GM21528 (cell line): ENCODE measurements at regions not wholly inside any gene's neighbourhood (a gene's known extent, or its start where the extent isn't known, plus 50 kb on each side); places are given as distances from the start of the nearest gene placed in this dataset.
"Not testable (repeated sequence)": the region's sequence is repeated elsewhere in the genome, so short reads cannot be mapped to it uniquely, and the experiment has no call there.

ENCODE experiments used
- ATAC-seq: cut with Tn5 transposase; IDR thresholded peaks from one replicate; pipeline ENCODE4 v1.9.1; 2021; ENCODE audit warnings: mild to moderate bottlenecking, moderate library complexity; ENCODE audit not compliant: unreplicated experiment, low FRiP score

- no peak for ATAC-seq
Measured at GRCh38 chr5:127210042-127210441, 80.6 kb upstream of the MEGF10 start.

DNA sequence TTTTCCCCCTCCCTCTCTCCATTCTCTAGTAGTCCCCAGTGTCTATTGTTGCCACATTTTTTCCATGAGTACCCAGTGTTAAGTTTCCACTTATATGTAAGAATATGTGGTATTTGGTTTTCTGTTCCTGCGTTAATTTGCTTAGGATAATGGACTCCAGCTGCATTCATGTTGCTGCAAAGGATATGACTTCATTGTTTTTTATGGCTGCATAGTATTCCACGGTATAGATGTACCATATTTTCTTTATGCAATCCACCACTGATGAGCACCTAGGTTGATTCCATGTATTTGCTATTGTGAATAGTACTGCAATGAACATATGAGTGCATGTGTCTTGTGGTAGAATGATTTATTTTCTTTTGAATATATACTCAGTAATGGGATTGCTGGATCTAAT lies 77.4 kb upstream of the MEGF10 start:
- ATAC-seq, result no peak

DNA sequence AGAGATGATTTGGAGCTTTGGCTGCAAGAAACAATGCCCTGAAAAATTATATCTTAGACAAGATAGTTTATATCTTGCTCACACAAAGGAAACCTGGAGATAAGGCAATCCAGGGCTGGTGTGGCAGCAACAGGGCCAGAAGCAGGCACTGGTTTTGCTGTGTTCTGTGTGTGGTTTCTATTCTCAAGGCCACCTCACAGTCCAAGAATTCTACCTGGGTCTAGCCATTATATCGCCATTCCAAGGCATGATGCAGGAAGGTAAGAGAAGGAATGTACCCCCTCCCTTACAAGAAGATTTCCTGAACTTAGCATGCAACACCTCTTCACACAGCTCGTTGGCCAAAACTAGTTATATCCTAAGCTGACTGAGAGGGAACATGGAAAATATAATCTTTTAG lies 74.5 kb upstream of the MEGF10 start:
- no peak for ATAC-seq

DNA sequence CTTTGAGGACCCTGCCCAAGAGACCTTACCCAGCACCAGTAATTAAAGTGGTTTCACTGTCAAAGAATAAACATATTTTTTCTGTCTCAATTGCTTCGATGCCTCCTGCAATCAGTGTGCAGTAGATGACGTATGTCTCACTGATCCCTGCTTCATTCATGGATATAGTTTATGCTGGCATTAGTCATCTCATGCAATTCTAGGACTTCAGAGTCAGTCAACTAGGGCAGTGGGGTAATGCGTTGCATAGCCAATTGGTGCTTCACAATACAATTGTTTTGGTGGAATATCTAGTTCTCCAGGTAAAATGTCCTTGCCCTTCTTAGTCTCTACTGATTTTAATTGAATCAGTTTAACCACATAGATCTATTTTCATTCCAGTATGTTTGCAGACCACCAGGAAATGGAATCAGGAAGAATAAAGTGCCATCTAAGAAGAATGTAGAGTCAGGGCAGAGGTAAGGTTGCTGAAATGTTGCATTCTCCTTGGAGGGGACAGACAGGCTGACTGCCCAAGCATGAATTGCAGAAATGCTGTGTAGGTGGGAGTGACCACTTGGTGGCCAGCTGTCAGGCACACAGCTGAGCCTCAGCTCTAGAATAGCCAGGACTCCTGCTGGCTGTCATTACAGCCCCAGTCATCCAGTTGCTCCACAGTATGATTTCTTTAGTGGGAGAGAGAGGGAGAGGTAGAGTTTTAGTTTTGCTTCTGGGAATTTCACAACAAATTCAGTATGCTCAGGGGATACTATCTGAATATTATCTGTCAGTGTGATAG lies 73.5 kb upstream of the MEGF10 start:
- ATAC-seq, result no peak

DNA sequence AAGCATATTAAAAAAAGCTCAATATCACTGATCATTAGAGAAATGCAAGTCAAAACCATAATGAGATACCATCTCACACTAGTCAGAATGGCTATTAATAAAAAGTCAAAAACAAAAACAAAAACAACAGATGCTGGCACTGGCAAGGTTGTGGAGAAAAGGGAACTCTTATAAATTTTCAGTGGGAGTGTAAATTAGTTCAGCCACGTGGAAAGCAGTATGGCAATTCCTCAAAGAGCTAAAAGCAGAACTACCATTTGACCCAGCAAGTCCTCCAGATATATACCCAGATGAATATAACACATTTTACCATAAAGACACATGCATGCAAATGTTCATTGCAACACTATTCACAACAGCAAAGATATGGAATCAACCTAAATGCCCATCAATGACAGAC lies 68.7 kb upstream of the MEGF10 start:
- ATAC-seq, result not testable (repeated sequence)

DNA sequence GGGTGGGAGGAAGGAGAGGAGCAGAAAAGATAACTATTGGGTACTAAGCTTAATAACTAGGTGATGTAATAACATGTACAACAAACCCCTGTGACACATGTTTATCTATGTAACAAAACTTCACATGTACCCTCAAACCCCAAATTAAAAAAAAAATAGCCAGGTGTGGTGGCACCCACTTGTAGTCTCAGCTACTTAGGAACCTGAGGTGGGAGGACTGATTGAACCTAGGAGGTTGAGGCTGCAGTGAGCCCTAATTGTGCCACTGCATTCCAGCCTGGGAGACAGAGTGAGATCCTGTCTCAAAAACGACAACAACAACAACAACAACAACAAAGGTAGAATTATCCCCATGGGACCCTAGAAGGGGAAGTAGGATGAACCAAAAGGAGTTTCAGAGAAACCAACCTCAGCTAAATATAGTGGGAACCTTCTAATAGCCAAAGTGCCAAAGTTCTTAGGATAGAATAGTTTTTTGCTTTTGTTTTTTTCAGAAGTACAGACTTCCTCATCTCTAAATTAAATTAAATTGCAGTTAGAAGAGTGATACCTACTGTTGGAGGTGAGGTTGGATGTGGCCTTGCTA lies 67.9 kb upstream of the MEGF10 start:
- ATAC-seq, result peak; percentile 73

GRCh38 chr5:127223256-127223974 lies 67.2 kb upstream of the MEGF10 start:
- no peak for ATAC-seq

- ATAC-seq, result no peak
Measured at GRCh38 chr5:127227881-127228280, 62.7 kb upstream of the MEGF10 start.

DNA sequence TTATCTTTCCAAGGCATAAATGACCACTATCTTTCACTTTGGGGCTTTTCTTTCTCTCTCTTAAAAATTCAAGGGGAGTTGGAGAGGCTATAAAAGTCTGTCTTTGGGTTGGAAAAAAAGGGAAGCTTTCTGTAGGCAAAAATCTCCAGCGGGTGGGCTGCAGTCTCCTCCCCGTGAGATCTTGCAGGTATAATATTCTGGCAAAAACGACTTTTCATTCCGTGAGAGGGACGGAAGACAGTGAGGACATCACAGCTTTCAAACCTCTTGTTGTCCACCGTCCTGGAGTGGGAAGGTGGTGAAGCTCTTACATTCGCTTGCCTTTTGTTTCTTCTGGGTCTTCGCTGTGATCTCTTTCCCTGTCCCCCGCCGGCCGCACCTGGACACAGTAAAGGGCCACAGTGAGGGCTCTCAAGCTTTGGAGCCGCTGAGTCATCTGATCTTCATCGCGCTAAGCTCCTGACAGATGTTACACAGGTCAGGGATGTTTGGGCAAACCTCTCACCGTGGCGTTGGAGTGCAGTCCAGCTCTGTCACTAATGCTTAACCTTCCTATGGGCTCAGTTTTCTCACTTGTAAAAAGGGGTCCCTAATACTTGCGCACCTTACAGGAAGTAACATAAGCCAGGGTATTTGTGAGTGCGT lies 61.9 kb upstream of the MEGF10 start:
- ATAC-seq, result no peak

DNA sequence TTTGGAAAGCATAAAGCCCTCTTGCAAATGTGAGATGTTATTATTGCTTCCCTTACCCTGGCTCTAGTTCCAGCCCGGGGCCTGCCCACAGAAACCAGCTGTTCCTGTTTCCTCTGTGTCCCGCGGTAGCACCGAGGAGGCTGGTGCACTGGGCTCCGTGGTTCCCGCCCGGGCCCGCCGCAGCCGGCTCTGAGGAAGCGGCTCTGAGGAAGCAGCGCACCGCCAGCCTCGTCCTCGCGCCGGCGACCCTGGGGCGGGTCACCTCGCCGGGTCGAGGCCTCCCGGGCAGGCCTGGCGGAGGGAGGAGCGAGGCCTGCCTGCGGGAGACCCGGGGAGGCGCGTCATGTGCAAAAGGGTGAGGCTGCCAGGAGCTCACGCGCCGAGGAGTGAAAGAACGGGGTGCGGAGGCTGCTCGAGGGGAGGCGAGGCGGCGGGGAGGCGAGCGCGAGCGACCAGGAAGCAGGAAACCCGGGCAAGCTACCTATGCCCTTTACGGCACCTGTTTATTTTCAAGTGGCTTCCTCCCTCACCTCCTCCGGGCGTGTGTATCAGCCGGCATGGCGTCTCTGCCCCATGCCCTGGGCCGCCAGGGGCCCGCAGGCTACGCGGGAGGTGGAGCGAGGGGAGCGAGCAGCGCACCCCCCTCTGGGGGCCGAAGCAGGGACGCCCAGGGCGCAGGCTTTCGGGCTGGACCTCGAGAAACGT lies 61.3 kb upstream of the MEGF10 start:
- peak; percentile 89 for ATAC-seq

DNA sequence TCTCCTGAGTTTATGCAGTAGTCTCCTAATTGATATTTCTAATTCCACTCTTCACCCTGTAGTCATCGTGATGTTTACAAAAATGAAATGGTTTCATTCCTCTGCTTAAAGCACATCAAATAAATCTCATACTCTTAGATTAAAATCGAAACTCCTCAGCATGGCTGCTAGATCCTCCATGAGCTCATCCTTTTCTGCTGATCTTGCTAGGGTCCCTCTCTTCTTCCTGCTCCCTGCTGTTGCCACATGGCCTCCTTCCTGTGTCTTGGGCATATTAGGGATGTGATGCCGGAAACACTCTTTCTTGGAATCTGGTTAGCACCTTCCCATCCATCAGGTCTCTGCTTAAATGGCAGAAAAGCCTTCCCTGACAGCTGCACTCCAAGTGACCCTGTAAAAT lies 59.5 kb upstream of the MEGF10 start:
- ATAC-seq, result no peak

GRCh38 chr5:127233590-127233989 lies 57.0 kb upstream of the MEGF10 start:
- no peak for ATAC-seq

- no peak for ATAC-seq
Measured at GRCh38 chr5:127235136-127235535, 55.5 kb upstream of the MEGF10 start.

- ATAC-seq, result no peak
Measured at GRCh38 chr5:127236254-127236653, 54.3 kb upstream of the MEGF10 start.
